Activated T-cell treated with anti-CD3 and anti-CD28 coated beads, Interleukin-2, amount 50 U/mL, for 72 hours (primary cell): ENCODE measurements at regions not wholly inside any gene's neighbourhood (a gene's known extent, or its start where the extent isn't known, plus 50 kb on each side); places are given as distances from the start of the nearest gene placed in this dataset.
A peak's percentile ranks its signal among the peaks of the same experiment; 100 is the strongest.
"Not testable (repeated sequence)": the region's sequence is repeated elsewhere in the genome, so short reads cannot be mapped to it uniquely, and the experiment has no call there.

Experiments used
- ATAC-seq, 2 donors: fragments of 150-1000 bp; cut with Tn5 transposase; replicated peaks in 1 of 2; 2 replicates each; pipeline ENCODE4 v1.10.0; 2021; ENCODE audit warnings: moderate library complexity in 2 of 2, mild to moderate bottlenecking in 1 of 2
- DNase-seq, 2 donors: peaks; one replicate each; pipeline ENCODE4 v3.0.0; 2021 to 2022; ENCODE audit warnings: mixed read lengths in 1 of 2
- H3K27ac Mint-ChIP-seq: one replicate; pipeline ENCODE4 v1.8.0; 2022; ENCODE audit warnings: mild to moderate bottlenecking, moderate library complexity, mixed read lengths
- H3K27me3 Mint-ChIP-seq: one replicate; pipeline ENCODE4 v1.8.0; 2022; ENCODE audit warnings: low read depth, mixed read lengths
- H3K36me3 Mint-ChIP-seq, 2 donors: one replicate each; pipeline ENCODE4 v1.8.0; 2022; ENCODE audit warnings: mixed read lengths in 2 of 2, mild to moderate bottlenecking in 1 of 2; ENCODE audit not compliant: insufficient read depth in 2 of 2
- H3K4me1 Mint-ChIP-seq: one replicate; pipeline ENCODE4 v1.8.0; 2022; ENCODE audit warnings: low read depth, mixed read lengths
- H3K4me3 Mint-ChIP-seq, 2 donors: one replicate each; pipeline ENCODE4 v1.8.0; 2022; ENCODE audit warnings: mild to moderate bottlenecking in 2 of 2, mixed read lengths in 2 of 2, moderate library complexity in 2 of 2
- H3K9me3 Mint-ChIP-seq, 2 donors: one replicate each; pipeline ENCODE4 v1.8.0; 2022; ENCODE audit warnings: mixed read lengths in 2 of 2

GRCh38 chr17:26996146-26996916 lies 297.6 kb upstream of the WSB1 start:
- H3K27me3 Mint-ChIP-seq, H3K4me3 Mint-ChIP-seq, H3K36me3 Mint-ChIP-seq, DNase-seq, H3K9me3 Mint-ChIP-seq, H3K4me1 Mint-ChIP-seq, H3K27ac Mint-ChIP-seq, ATAC-seq: not testable (repeated sequence)

GRCh38 chr17:27007734-27008531 lies 286.0 kb upstream of the WSB1 start:
- H3K27ac Mint-ChIP-seq, DNase-seq, H3K9me3 Mint-ChIP-seq, H3K27me3 Mint-ChIP-seq, H3K4me1 Mint-ChIP-seq, H3K4me3 Mint-ChIP-seq, ATAC-seq, H3K36me3 Mint-ChIP-seq: not testable (repeated sequence)

GRCh38 chr17:27009087-27009486 lies 284.8 kb upstream of the WSB1 start:
- no peak overlapping the region for H3K27ac Mint-ChIP-seq
- no peak for ATAC-seq
- no peaks in the 10 kb centered on the region for H3K27me3 Mint-ChIP-seq
- H3K9me3 Mint-ChIP-seq, result peaks cover 0 to 8% of the 10 kb centered on the region in 2 donors
- peaks cover 0 to 2% of the 10 kb centered on the region in 2 donors for H3K36me3 Mint-ChIP-seq
- no peak overlapping the region for H3K4me3 Mint-ChIP-seq
- H3K4me1 Mint-ChIP-seq, result no peaks in the 10 kb centered on the region
- no peak for DNase-seq

DNA sequence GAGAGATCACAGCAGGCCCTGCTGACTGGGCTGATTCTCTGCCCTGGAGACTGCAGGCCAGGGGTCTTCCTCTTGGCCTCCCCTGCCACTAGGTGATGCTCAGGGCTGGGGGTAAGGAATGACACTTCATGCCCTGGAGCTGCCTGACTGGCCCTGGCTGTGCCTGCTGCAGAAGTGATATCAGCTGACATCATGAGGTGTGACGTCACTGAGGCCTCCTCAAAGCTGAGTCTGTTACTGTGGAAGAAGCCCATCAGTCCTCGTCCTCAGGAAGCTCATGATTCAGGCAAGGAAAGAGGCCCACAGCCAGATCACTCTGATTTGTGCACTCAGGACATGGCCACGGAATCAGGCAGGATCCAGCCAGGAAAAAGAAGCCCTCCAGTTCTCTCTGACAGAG lies 283.8 kb upstream of the WSB1 start:
- not testable (repeated sequence) for H3K27me3 Mint-ChIP-seq, ATAC-seq, H3K4me3 Mint-ChIP-seq, DNase-seq, H3K36me3 Mint-ChIP-seq, H3K4me1 Mint-ChIP-seq, H3K27ac Mint-ChIP-seq
- H3K9me3 Mint-ChIP-seq, result peaks cover 0 to 11% of the 10 kb centered on the region in 2 donors

GRCh38 chr17:27030552-27030951 lies 263.4 kb upstream of the WSB1 start:
- H3K4me3 Mint-ChIP-seq, H3K36me3 Mint-ChIP-seq, H3K9me3 Mint-ChIP-seq, ATAC-seq, H3K27ac Mint-ChIP-seq, H3K4me1 Mint-ChIP-seq, H3K27me3 Mint-ChIP-seq, DNase-seq: not testable (repeated sequence)

- Mint-ChIP-seq H3K27ac (no peak overlapping the region), H3K36me3 (peaks cover 0 to 2% of the 10 kb centered on the region in 2 donors), H3K9me3 (peaks cover 0 to 4% of the 10 kb centered on the region in 2 donors), H3K27me3 (no peaks in the 10 kb centered on the region), H3K4me3 (no peak overlapping the region), H3K4me1 (no peaks in the 10 kb centered on the region)
- DNase-seq (peak in 1 of 2 donors; percentile 1), ATAC-seq (no peak)
Observed at GRCh38 chr17:27038676-27039075, 255.2 kb upstream of the WSB1 start.

DNA sequence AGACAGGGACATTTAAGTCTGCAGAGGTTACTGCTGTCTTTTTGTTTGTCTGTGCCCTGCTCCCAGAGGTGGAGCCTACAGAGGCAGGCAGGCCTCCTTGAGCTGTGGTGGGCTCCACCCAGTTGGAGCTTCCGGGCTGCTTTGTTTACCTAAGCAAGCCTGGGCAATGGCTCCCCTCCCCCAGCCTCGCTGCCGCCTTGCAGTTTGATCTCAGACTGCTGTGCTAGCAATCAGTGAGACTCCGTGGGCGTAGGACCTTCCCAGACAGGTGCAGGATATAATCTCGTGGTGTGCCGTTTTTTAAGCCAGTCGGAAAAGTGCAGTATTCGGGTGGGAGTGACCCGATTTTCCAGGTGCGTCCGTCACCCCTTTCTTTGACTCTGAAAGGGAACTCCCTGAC lies 248.9 kb upstream of the WSB1 start:
- not testable (repeated sequence) for H3K27ac Mint-ChIP-seq, H3K36me3 Mint-ChIP-seq, ATAC-seq, H3K4me3 Mint-ChIP-seq, H3K9me3 Mint-ChIP-seq, H3K4me1 Mint-ChIP-seq, DNase-seq, H3K27me3 Mint-ChIP-seq

GRCh38 chr17:27049104-27049784 lies 244.7 kb upstream of the WSB1 start:
- no peak overlapping the region for H3K27ac Mint-ChIP-seq
- peak; percentile 9 to 13 for DNase-seq
- no peaks in the 10 kb centered on the region for H3K27me3 Mint-ChIP-seq
- no peak overlapping the region for H3K4me3 Mint-ChIP-seq
- H3K9me3 Mint-ChIP-seq, result no peaks in the 10 kb centered on the region
- peak; percentile 57 to 66 for ATAC-seq
- peaks cover 5% of the 10 kb centered on the region for H3K4me1 Mint-ChIP-seq
- no peaks in the 10 kb centered on the region for H3K36me3 Mint-ChIP-seq

- DNase-seq (no peak), ATAC-seq (no peak)
- H3K4me1 Mint-ChIP-seq, result no peaks in the 10 kb centered on the region
- no peak overlapping the region for H3K4me3 Mint-ChIP-seq
- H3K9me3 Mint-ChIP-seq, result peaks cover 0 to 3% of the 10 kb centered on the region in 2 donors
- H3K36me3 Mint-ChIP-seq, result no peaks in the 10 kb centered on the region
- peaks cover 7% of the 10 kb centered on the region for H3K27me3 Mint-ChIP-seq
- H3K27ac Mint-ChIP-seq, result no peak overlapping the region
Observed at GRCh38 chr17:27065588-27065987, 228.3 kb upstream of the WSB1 start.

DNA sequence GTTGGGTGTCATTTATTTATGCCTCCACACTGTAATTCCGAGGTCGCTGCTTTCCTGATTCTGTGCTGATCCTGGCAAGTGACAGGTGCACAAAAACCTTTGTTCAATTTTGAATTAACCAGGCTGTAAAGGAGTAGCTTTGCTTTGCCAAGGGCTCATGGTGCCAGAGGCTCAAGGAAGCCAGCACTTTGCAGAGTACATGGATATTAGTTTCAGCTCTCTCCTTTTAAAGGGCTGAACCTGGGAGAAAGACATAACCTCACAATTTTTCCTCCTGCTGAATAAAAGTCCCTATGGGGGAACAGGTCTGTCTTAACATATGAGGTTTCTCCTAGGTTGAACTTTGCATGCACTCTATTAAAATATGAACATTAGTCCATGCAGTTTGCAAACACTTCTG lies 227.6 kb upstream of the WSB1 start:
- no peaks in the 10 kb centered on the region for H3K4me1 Mint-ChIP-seq

DNA sequence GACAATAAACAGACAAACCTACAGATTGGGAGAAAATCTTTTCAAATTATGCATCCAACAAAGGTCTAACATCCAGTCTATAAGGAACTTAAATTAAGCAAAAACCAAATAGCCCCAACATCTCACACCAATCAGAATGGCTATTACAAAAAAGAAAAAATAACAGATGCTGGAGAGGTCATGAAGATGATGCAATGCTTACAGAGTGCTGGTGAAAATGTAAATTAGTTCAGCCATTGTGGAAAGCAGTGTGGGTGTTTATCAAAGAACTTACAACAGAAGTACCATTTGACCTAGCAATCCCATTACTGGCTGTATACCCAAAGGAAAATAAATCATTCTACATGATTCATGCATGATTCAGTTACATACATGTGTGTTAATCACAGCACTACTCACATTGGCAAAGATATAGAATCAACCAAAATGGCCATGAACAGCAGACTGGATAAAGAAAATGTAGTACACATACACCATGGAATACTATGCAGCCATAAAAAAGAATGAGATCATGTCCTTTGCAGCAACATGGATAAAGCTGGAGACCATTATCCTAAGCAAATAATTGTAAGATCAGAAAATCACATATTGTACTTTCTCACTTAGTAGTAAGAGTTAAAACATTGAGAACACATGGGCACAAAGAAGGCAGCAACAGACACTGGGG lies 223.9 kb upstream of the WSB1 start:
- Mint-ChIP-seq H3K27ac (no peak overlapping the region), H3K4me1 (no peaks in the 10 kb centered on the region), H3K4me3 (no peak overlapping the region), H3K9me3 (no peaks in the 10 kb centered on the region), H3K27me3 (peaks cover 7% of the 10 kb centered on the region), H3K36me3 (no peaks in the 10 kb centered on the region)
- DNase-seq, result no peak
- no peak for ATAC-seq

More for the DNA sequence above, 227.6 kb upstream of the WSB1 start:
- H3K36me3 Mint-ChIP-seq, result no peaks in the 10 kb centered on the region
- peaks cover 7% of the 10 kb centered on the region for H3K27me3 Mint-ChIP-seq
- H3K27ac Mint-ChIP-seq, result no peak overlapping the region
- peaks cover 0 to 3% of the 10 kb centered on the region in 2 donors for H3K9me3 Mint-ChIP-seq
- H3K4me3 Mint-ChIP-seq, result no peak overlapping the region
- DNase-seq (no peak), ATAC-seq (no peak)

DNA sequence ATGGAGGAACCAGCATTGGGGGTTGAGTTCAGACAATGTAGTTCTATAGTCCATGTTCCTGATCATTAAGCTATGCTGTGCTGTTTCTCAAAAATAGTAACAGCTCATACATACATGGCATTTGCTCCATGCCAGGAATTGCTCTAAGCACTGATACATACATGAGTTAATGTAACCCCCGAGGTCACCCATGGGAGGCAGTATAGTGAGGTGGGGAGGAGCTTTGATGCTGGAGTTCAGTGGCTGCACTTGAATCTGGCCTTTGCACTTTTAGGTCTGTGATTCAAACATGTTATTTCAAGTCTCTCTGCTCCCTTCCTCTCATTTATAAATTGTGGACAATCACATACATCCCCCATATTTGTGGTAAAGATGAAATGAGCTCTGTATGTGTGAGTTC lies 223.1 kb upstream of the WSB1 start:
- Mint-ChIP-seq H3K27me3 (peaks cover 7% of the 10 kb centered on the region), H3K4me3 (no peak overlapping the region), H3K4me1 (no peaks in the 10 kb centered on the region), H3K36me3 (no peaks in the 10 kb centered on the region), H3K9me3 (no peaks in the 10 kb centered on the region), H3K27ac (no peak overlapping the region)
- ATAC-seq (no peak), DNase-seq (no peak)

DNA sequence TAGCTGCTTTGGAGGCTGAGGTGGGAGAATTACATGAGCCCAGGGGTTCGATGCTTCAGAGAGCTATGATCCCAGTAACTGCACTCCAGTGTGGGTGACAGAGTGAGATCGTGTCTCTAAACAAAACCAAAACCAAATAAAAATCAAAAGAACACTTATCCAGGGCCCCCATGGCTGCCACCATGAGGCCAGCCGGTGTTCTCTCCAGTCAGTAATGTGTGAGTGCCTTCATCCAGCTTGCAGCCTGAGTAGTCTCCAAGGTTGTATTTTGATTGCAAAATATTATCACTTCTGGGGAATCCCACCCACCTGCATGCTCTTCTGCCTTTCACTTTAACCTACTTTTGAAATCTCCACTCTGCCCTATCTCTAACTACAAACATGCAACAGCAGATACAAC lies 221.0 kb upstream of the WSB1 start:
- Mint-ChIP-seq H3K9me3 (no peaks in the 10 kb centered on the region), H3K27ac (no peak overlapping the region), H3K36me3 (no peaks in the 10 kb centered on the region), H3K4me1 (no peaks in the 10 kb centered on the region), H3K27me3 (peaks cover 15% of the 10 kb centered on the region), H3K4me3 (no peak overlapping the region)
- ATAC-seq (no peak), DNase-seq (no peak)
